GM12878 (cell line): ENCODE measurements at regions not wholly inside any gene's neighbourhood (a gene's known extent, or its start where the extent isn't known, plus 50 kb on each side); places are given as distances from the start of the nearest gene placed in this dataset.

ENCODE experiments used
- ATAC-seq: fragments of 200-7000 bp; cut with Tn5 transposase; 3 replicates; pipeline ENCODE4 v1.9.1; 2020; ENCODE audit warnings: mild to moderate bottlenecking, moderate library complexity
- BruUV-seq: library from RNA; stranded (reverse); fragments of 400-500 nt; replicated peaks from 2 replicates; lab custom pipeline; 2021; lab: Mats Ljungman, UMichigan
- CTCF ChIA-PET: fragments of 300-600 bp; sonication (Branson Sonifier 250); formaldehyde crosslinking; extraction: SDS; loops from one replicate; lab custom pipeline; 2021; ENCODE audit warnings: inconsistent platforms; lab: Yijun Ruan, JAX
- POLR2A ChIA-PET: fragments of 350-600 bp; formaldehyde crosslinking; extraction: SDS; loops from one replicate; lab custom pipeline; 2021; ENCODE audit warnings: inconsistent platforms; lab: Charles Lee
- RAD21 ChIA-PET: fragments of 300-600 bp; sonication (Branson Sonifier 250); formaldehyde crosslinking; loops from one replicate; lab custom pipeline; 2023; ENCODE audit warnings: antibody characterized with exemption; ENCODE audit not compliant: unreplicated experiment; lab: Charles Lee
- SMC1A ChIA-PET: fragments of 300-600 bp; sonication (Branson Sonifier 250); formaldehyde crosslinking; loops from one replicate; lab custom pipeline; 2023; ENCODE audit not compliant: unreplicated experiment, uncharacterized antibody; lab: Charles Lee
- DNase-seq: peaks from one replicate; pipeline ENCODE4 v3.0.0-alpha.2; 2011; ENCODE audit warnings: low read depth, low spot score
- FAIRE-seq: peaks from 3 replicates; lab custom pipeline; 2011; peaks lifted over from hg19 to GRCh38; lab: Jason Lieb, UNC
- H2AFZ ChIP-seq: 2 replicates; pipeline ENCODE4 v1.6.0; 2011; ENCODE audit warnings: low read depth, low read length, control low read depth; ENCODE audit not compliant: control insufficient read depth
- H3K27ac ChIP-seq: 2 replicates; pipeline ENCODE4 v1.5.1; 2011; ENCODE audit warnings: control low read depth; ENCODE audit not compliant: control insufficient read depth, insufficient read depth
- H3K27me3 ChIP-seq, 2 experiments: replicated peaks in 1 of 2; 2 replicates each; pipeline versions ENCODE4 v1.6.0 to v1.6.1; 2011; ENCODE audit warnings: low read length in 1 of 2; ENCODE audit not compliant: control insufficient read depth in 2 of 2, insufficient read depth in 2 of 2
- H3K36me3 ChIP-seq, 2 experiments: 2 replicates each; pipeline ENCODE4 v1.5.1; 2011; ENCODE audit warnings: low read length in 1 of 2; ENCODE audit not compliant: control insufficient read depth in 2 of 2, insufficient read depth in 2 of 2
- H3K4me1 ChIP-seq: 2 replicates; pipeline ENCODE4 v1.6.1; 2011; ENCODE audit warnings: mild to moderate bottlenecking, low read length, moderate library complexity, mixed read lengths; ENCODE audit not compliant: control insufficient read depth, insufficient read depth
- H3K4me2 ChIP-seq: 2 replicates; pipeline ENCODE4 v1.6.0; 2011; ENCODE audit warnings: control low read depth; ENCODE audit not compliant: control insufficient read depth, insufficient read depth
- H3K4me3 ChIP-seq: fragments of 200-600 bp; sonication (generic); 2 replicates; pipeline ENCODE4 v1.5.1; 2016
- H3K79me2 ChIP-seq: 2 replicates; pipeline ENCODE4 v1.6.0; 2011; ENCODE audit warnings: low read length; ENCODE audit not compliant: control insufficient read depth, insufficient read depth
- H3K9ac ChIP-seq: 2 replicates; pipeline ENCODE4 v1.8.0; 2011; ENCODE audit warnings: low read length, control low read depth, mixed read lengths; ENCODE audit not compliant: control insufficient read depth, insufficient read depth
- H3K9me3 ChIP-seq: replicated peaks from 3 replicates; pipeline ENCODE4 v1.5.1; 2011; ENCODE audit warnings: mild to moderate bottlenecking, low read length; ENCODE audit not compliant: control insufficient read depth, insufficient read depth
- H4K20me1 ChIP-seq: 2 replicates; pipeline ENCODE4 v1.6.0; 2011; ENCODE audit not compliant: control insufficient read depth, insufficient read depth
- SP1 ChIP-seq: IDR thresholded peaks from one replicate; pipeline ENCODE4 v1.6.1; 2011; ENCODE audit warnings: low read depth, low read length
- STAT1 ChIP-seq: fragments of 450-650 bp; conservative IDR thresholded peaks from 2 replicates; pipeline ENCODE4 v1.6.1; 2014; ENCODE audit warnings: antibody characterized with exemption, mild to moderate bottlenecking
- TBL1XR1 ChIP-seq: IDR thresholded peaks from 2 replicates; pipeline ENCODE4 v1.6.1; 2012; ENCODE audit warnings: low read depth, low read length, improper control_type of control experiment
- YY1 ChIP-seq: IDR thresholded peaks from 2 replicates; pipeline ENCODE4 v1.6.1; 2011; ENCODE audit warnings: low read depth, mild to moderate bottlenecking, low read length
- WGBS: methylation state at CpG from one replicate; pipeline ENCODE4 v1.1.6; 2016; ENCODE audit warnings: low lambda C conversion rate; ENCODE audit not compliant: insufficient replicate concordance, insufficient coverage; ENCODE audit errors: missing lambda C conversion rate; 5-methylcytosine and 5-hydroxymethylcytosine counted together
- in situ Hi-C: fragments of 300-500 bp; cut with MboI; formaldehyde crosslinking; loops from 9 replicates; pipeline ENCODE4 v1.14.3; 2018; ENCODE audit warnings: mixed read lengths
- intact Hi-C: fragments of 100-400 bp; cut with micrococcal nuclease; formaldehyde crosslinking; loops from one replicate; pipeline ENCODE4 v1.14.2; 2022; ENCODE audit not compliant: unreplicated experiment
- TF ChIP-seq, protein P1 (sequence below): fragments of 450-650 bp; formaldehyde crosslinking; IDR thresholded peaks from 2 replicates; pipeline ENCODE4 v1.5.0; 2022; ENCODE audit warnings: mild to moderate bottlenecking, missing genetic modification characterization
- TF ChIP-seq, protein P2 (sequence below): fragments of 450-650 bp; IDR thresholded peaks from 2 replicates; pipeline ENCODE4 v1.6.1; 2017; ENCODE audit warnings: mild to moderate bottlenecking, moderate library complexity
- TF ChIP-seq, protein P3 (sequence below): fragments of 450-650 bp; formaldehyde crosslinking; IDR thresholded peaks from 2 replicates; pipeline ENCODE4 v1.4.0; 2020; ENCODE audit warnings: mild to moderate bottlenecking, moderate library complexity

- TF ChIP-seq, protein P1, sequence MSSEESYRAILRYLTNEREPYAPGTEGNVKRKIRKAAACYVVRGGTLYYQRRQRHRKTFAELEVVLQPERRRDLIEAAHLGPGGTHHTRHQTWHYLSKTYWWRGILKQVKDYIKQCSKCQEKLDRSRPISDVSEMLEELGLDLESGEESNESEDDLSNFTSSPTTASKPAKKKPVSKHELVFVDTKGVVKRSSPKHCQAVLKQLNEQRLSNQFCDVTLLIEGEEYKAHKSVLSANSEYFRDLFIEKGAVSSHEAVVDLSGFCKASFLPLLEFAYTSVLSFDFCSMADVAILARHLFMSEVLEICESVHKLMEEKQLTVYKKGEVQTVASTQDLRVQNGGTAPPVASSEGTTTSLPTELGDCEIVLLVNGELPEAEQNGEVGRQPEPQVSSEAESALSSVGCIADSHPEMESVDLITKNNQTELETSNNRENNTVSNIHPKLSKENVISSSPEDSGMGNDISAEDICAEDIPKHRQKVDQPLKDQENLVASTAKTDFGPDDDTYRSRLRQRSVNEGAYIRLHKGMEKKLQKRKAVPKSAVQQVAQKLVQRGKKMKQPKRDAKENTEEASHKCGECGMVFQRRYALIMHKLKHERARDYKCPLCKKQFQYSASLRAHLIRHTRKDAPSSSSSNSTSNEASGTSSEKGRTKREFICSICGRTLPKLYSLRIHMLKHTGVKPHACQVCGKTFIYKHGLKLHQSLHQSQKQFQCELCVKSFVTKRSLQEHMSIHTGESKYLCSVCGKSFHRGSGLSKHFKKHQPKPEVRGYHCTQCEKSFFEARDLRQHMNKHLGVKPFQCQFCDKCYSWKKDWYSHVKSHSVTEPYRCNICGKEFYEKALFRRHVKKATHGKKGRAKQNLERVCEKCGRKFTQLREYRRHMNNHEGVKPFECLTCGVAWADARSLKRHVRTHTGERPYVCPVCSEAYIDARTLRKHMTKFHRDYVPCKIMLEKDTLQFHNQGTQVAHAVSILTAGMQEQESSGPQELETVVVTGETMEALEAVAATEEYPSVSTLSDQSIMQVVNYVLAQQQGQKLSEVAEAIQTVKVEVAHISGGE (CRISPR knock-in tag) = no peak
- TF ChIP-seq, protein P2, sequence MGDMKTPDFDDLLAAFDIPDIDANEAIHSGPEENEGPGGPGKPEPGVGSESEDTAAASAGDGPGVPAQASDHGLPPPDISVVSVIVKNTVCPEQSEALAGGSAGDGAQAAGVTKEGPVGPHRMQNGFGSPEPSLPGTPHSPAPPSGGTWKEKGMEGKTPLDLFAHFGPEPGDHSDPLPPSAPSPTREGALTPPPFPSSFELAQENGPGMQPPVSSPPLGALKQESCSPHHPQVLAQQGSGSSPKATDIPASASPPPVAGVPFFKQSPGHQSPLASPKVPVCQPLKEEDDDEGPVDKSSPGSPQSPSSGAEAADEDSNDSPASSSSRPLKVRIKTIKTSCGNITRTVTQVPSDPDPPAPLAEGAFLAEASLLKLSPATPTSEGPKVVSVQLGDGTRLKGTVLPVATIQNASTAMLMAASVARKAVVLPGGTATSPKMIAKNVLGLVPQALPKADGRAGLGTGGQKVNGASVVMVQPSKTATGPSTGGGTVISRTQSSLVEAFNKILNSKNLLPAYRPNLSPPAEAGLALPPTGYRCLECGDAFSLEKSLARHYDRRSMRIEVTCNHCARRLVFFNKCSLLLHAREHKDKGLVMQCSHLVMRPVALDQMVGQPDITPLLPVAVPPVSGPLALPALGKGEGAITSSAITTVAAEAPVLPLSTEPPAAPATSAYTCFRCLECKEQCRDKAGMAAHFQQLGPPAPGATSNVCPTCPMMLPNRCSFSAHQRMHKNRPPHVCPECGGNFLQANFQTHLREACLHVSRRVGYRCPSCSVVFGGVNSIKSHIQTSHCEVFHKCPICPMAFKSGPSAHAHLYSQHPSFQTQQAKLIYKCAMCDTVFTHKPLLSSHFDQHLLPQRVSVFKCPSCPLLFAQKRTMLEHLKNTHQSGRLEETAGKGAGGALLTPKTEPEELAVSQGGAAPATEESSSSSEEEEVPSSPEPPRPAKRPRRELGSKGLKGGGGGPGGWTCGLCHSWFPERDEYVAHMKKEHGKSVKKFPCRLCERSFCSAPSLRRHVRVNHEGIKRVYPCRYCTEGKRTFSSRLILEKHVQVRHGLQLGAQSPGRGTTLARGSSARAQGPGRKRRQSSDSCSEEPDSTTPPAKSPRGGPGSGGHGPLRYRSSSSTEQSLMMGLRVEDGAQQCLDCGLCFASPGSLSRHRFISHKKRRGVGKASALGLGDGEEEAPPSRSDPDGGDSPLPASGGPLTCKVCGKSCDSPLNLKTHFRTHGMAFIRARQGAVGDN = no peak
- TF ChIP-seq TBL1XR1 (no peak), SP1 (no peak)
Measured at GRCh38 chr10:2915412-2915811, 151.9 kb upstream of the PFKP start (continued).

DNA sequence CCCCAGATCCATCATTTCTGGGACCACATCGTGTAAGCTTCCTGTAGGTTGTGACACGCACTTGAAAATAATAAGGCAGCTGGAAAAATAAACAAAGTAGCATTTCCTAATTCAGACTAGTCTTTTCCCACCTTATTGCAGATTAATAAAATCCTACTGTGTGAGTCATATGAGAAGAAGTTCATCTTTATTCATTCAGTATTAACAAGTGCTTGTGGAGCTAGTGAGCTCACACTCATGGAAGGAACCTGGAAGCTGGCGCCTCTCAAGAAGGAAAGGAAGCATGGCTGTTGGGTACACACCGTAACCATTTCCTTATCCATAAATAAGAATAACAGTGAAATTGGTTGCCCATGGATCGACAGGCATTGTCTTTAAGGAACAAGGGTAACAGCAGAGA is 152.6 kb upstream of the PFKP start:
- CTCF ChIA-PET = interaction anchor here (0.7 kb wide), 1 partner anchor 13 kb away, joined by 3 read pairs; no protein-coding TSS in a partner anchor
- intact Hi-C loops = no loop called here
- TF ChIP-seq, protein P3, sequence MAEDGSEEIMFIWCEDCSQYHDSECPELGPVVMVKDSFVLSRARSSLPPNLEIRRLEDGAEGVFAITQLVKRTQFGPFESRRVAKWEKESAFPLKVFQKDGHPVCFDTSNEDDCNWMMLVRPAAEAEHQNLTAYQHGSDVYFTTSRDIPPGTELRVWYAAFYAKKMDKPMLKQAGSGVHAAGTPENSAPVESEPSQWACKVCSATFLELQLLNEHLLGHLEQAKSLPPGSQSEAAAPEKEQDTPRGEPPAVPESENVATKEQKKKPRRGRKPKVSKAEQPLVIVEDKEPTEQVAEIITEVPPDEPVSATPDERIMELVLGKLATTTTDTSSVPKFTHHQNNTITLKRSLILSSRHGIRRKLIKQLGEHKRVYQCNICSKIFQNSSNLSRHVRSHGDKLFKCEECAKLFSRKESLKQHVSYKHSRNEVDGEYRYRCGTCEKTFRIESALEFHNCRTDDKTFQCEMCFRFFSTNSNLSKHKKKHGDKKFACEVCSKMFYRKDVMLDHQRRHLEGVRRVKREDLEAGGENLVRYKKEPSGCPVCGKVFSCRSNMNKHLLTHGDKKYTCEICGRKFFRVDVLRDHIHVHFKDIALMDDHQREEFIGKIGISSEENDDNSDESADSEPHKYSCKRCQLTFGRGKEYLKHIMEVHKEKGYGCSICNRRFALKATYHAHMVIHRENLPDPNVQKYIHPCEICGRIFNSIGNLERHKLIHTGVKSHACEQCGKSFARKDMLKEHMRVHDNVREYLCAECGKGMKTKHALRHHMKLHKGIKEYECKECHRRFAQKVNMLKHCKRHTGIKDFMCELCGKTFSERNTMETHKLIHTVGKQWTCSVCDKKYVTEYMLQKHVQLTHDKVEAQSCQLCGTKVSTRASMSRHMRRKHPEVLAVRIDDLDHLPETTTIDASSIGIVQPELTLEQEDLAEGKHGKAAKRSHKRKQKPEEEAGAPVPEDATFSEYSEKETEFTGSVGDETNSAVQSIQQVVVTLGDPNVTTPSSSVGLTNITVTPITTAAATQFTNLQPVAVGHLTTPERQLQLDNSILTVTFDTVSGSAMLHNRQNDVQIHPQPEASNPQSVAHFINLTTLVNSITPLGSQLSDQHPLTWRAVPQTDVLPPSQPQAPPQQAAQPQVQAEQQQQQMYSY (CRISPR knock-in tag) = no peak
- TF ChIP-seq TBL1XR1 (no peak), YY1 (no peak), STAT1 (no peak)
- DNase-seq = no peak
- Histone ChIP-seq H3K9me3 (no peaks in the 10 kb centered on the region), H3K27ac (no peak overlapping the region), H3K4me3 (no peak overlapping the region), H3K27me3 (peaks cover 0 to 1% of the 10 kb centered on the region in 2 experiments; a peak in 1 of 4 replicates), H2AFZ (no peak overlapping the region), H3K4me1 (no peaks in the 10 kb centered on the region), H4K20me1 (no peaks in the 10 kb centered on the region), H3K36me3 (no peaks in the 10 kb centered on the region), H3K4me2 (no peak overlapping the region), H3K79me2 (no peaks in the 10 kb centered on the region), H3K9ac (no peak overlapping the region)
- BruUV-seq = no TSS peak
- ATAC-seq = no peak
- POLR2A ChIA-PET = no interaction called here
- SMC1A ChIA-PET = interaction anchor here (1.3 kb wide), 1 partner anchor 13 kb away, joined by 5 read pairs; no protein-coding TSS in a partner anchor
- 30% methylated on average over 5 of the region's 5 CpGs for WGBS
- in situ Hi-C loops = no loop called here
- no peak for FAIRE-seq
- RAD21 ChIA-PET = no interaction called here
